Inflammatory macrophage (primary cell): ENCODE measurements at regions not wholly inside any gene's neighbourhood (a gene's known extent, or its start where the extent isn't known, plus 50 kb on each side); places are given as distances from the start of the nearest gene placed in this dataset.

Experiments
- DNase-seq, 2 donors: peaks; one replicate each; pipeline ENCODE4 v3.0.0-alpha.2; 2020 to 2022

DNA sequence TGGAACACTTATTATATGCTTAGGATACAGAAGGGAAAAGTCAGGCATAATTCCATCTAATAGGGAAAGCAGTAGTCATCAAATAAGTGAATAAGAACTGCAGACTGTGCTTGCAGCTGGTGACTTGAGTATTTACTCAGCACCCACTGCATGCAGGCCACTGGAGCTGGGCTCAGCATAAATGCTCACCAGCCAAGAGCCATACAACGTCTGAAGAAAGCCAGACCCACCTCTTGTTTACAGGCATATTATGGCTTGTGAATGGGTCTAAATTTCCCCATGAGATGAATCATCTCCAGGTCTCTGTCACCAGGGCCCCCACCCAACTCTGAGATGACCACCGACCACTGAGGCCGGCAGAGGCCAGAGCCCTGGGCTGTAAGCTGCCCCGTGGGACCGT is 123.8 kb upstream of the PKDCC start:
- no peak for DNase-seq

DNA sequence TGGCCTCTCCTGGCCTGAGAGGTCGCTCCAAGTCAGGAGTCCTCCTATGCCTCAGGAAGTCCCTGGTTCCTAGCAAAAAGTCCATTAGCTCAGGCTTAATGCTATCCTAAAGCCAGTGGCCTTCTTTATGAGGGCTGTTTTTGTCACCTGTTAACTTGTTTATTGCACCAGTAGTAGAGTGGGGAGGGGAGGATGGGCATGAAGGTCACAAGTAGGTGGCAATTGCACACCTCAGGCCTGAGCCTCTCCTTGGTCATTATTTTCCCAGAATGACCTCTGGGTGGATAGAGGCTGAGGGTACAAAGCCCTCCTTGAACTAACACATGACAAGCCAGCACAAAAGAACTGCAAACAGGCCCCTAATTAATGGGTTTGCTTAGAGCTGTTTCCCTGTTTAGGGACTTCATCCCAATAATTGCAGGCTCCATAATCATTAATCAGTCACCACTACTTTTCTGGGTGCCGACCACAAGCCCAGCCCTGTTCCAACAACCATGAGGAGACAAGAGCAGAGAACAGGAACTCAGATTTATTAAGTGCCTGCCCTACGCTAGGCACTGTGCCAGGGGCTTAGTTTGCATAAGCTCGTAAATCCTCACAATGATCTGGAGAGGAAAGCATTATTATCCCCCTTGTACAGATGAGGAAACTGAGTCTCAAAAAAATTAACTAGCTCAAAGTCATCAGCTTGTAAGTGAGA is 123.0 kb upstream of the PKDCC start:
- no peak for DNase-seq

DNA sequence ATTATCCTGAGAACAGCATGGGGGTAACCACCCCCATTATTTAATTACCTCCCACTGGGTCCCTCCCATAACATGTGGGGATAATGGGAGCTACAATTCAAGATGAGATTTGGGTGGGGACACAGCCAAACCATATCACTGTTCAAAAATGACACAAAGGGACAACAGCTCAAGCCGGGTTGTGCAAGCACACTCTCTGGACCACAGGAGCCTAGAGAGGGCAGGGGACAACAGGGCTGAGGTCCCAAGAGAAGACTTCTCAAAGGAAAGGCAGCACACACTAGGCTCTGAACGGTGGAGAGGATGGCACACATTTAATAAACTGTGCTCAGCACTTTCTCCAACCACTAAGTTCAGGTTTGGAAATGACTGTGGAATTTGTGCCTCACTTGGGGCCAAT is 122.1 kb upstream of the PKDCC start:
- no peak for DNase-seq

DNA sequence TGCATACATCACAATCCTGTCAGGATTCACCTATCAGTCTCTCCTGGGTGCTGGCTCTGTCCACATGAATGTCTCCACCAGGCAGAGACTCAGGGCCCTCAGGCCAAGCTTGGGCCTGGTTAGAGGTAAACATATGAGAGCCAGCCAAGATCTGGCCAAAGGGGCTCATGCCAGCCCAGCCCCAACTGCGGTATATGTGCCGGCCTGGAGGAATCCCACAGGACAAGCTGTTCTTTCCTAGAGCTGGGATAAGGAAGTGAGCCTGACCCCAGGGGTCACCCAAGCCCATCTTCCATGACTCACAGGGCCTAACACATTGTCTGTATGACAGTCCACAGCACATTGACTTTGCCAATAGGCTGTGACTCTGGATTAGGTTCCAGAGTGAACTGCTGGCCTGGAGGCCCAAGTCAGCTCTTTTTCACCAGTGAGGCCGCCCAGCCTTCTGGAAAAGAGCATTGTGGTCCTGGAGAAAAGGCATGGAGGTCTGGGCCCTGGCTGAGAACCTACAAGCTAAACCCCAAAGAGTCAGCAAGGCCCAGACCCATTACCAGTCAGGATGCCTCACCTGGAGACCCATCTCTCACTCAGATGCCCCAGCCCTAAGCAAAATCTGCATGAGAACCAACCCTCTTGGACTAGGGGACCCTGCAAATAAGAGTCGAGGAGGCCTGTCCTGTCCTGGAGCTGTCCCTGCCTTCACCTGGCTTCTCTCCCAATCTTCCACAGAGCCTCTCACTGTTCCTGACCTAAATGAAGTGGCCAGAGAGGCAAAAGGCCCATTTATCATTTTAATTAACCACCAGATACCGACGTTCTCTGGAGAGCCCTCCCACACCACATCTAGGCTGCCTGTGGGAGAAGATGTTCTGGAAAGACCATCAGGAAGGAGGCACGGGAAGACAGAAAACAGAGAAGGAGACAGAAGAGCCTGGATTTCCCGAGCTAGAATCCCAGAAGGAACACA is 120.9 kb upstream of the PKDCC start:
- DNase-seq = no peak

DNA sequence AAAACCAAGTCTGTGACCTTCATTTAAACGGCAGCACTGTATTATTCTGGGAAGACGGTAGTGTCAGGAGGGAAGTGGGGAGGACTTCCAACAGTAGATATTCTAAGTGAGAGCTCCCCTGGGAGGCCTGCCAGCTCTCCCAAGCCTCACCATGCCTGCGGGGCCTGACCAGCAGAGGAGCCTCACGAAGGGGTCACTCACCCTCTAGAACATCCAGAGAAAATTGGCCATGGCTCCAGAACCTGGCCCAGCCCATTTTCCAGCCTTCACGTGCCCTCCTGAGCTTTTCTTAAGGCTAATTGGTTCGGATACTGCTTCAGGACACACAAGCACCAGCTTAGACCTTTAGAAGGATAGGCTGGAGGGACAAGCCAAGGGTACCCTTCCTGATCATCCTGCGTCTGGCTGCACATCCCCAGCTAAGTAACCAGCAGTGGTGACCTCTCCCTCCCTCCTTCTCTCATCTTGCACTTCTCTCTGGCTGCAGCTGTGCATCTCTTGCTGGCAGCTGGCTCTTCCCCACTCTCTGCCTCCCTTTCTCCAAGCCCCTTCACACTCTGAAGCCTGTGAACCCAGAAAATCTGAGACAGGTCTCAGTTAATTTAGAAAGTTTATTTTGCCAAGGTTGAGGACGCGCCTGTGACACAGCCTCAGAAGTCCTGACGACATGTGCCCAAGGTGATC is 120.1 kb upstream of the PKDCC start:
- no peak for DNase-seq

DNA sequence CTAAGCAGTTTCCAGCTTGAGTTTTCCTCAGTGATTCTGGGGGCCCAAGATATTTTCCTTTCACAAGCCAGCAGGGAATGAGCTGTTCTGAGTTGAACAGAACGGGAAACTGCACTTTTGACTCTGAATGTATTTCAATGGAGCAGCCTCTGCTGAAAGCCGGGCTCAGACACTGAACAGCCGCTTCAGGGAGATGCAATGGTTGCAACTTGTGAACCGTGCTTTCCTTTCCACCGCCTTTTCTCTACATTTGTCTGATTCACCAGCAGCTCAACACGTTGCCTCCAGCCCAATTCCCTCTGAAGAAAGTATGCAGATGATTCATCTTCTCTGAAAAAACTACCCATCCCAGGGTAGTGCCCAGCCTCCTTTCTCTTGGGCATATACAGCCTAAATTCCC is 119.3 kb upstream of the PKDCC start:
- DNase-seq = no peak

DNA sequence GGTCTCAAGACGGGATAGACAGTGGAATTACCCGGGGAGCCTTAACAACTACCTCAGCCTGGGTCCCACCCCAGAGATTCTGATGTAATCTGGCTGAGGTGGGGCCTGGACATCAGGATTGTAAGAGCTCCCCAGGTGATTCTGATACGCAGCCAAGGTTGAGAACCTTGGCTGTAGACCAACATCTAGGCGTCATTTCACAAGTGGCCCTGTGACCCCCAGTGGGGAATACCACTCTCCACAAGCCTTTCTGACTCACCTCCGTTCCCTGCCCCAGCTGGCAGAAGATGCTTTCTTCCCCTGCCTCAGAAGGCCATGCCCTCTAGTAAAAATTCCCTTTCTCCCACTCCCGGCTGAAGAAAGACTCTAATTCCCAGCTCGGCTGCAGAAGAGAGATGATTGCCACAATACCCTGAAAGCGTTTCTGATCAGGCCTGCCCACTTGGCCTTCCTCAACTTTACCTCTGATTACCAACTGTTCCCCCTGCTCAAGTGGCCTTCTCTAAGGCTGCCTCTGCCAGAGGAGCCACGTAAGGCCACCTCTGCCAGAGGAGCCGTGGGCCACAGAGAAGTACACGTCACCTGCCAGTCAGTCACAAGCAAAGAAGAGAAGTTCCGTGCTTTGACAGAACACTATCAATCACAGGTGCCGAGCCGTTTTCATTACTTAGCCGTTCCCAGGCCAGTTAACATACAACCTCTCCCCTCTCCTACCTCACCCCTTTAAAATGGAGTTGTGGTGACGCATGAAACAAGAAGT is 116.8 kb upstream of the PKDCC start:
- no peak for DNase-seq

DNA sequence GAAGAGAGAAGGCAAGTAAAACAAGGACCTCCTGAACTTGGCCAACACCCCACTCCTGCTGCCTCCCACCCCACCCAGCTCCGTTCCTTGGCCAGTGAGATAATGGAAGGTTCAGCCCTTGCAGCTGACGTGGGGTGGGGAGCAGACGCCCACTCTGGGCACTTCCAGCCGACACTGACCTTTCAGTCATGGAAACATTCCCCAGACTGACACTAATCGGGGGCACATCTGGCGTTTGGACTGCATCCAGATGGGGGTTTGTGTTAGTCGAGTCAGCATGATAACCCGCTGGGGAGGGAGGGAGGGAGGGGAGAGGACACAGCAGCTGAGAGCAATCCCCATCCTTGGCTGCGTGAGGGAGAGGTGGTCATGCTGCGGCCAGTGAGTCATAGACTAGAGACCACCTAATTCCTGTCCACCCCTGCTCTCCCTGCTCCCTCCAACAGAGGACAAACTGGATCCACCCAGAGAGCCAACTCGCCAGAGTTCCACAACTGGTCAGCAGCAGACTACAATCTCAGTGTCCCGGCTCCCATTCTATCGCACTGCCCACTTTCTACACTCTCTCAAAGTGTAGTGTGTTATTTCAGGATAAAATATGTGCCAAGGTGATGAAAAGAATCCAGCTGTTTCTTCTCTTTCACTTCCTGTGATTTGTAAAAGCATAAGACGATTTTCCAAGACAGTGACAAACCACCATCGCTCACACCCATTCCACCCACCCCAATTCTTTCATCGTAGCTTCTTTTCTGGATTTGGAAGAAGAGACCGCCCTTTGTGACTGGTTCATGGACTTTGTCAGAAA is 115.4 kb upstream of the PKDCC start:
- DNase-seq = no peak

DNA sequence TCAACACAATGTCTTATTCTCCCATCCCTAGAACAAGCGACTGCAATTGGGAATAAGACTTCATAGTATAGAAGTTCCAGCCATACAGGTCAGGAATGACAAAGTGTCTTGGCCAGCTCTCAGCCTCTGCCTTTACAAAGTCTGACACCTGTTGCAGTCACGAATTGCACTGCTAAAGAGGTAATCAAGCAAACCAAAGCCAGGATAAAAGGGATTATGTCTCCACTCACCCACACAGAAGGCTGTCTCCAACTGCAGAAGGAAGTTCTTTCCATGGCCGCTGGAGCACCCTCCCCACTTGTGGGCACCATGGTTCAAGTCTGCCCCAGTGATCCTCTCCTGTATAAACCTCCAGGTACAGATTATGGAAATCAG is 114.8 kb upstream of the PKDCC start:
- DNase-seq = no peak

DNA sequence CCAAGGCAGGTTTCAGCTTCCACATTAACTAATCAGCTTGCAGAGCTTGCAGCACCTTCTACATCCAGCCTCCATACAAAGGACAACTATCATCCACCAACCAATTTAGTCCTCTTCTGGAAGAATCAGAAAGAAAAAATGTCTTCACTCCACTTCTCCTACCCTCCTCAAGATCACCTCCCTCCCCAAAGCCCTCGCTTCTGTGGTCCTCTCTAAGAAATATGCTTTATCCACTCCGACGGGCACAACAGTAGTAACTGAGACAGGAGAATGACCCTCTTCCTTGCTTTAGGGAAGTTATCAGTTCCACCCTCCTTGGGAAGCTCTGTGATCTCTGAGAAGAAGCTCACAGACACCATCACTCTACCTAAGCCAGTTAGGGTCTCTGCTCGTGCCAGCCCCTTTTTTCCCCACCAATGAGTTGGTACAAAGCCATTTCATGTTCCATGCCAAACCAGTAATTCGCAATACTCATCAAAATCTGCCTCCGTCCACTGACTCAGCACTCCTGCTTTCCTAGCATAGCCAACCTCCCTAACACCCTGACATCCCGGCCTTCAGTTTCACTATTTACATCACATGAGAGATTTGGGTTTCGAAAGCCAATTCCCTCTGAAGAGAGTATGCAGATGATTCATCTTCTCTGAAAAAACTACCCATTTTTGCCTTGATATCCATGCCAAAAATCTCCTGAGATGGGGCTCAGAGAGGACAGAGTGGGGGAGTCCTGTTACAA is 114.1 kb upstream of the PKDCC start:
- DNase-seq = peak; percentile 43 to 51

DNA sequence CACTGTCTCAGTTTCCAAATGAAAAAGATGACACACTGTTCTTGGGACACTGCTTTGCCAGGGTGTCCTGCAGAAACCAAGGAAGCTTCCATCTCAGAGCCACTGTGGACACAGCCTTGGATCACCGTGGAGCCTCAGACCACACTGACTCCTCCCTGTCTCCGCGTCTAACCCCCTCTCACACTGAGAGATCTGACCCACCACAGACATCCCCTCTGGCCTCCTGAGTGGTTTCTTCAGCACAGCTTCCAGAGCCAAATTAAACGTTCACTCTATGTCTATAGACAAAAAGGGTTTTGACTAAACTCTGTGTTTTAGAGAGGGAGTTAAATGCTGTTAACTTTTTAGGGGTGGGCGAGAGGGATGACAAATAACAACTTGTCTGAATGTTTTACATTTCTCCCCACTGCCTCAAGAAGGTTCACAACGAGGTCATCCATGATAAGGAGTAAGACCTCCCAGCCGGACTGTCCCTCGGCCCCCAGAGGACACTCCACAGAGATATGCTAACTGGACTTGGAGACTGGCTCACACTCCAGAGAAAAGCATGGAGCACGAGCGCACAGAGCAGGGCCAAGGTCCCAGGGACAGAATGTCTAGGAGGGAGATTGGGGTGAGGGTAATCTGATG is 113.4 kb upstream of the PKDCC start:
- DNase-seq = no peak

DNA sequence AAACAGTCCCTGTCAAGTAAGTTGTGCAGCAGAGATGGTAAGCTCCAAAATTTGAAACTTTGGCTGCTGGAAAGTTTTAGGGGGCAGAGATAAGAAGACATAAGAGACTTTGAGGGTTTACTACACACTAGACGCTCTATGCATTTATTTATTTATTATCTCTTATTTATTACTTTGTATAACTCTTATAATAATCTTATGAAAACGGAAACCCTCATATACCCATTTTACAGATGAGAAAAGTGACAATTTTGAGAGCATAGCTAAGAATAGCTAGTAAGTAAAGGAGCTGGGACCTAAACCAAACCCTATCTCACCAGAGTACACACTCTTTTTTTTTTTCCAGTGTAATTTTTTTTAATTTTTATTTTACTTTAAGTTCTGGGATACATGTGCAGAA is 112.8 kb upstream of the PKDCC start:
- DNase-seq = no peak

DNA sequence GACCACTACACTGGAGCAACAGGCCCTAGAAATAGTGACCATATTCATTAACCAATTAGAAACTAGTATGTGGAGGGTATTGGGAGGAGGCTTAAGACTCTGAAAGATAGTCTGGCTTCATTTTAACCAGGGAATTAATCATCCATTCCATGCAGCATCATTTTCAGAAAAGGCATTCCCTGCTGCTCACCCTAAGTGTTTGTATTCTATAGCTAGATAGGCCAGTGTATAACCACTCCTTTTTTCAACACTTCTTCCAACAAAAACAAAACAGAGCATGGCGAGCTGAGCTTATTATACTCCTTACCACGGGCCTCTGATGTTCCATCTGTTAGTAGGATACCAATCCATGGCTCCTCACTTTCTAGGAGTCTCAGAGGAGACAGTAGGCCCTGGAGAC is 112.0 kb upstream of the PKDCC start:
- no peak for DNase-seq

DNA sequence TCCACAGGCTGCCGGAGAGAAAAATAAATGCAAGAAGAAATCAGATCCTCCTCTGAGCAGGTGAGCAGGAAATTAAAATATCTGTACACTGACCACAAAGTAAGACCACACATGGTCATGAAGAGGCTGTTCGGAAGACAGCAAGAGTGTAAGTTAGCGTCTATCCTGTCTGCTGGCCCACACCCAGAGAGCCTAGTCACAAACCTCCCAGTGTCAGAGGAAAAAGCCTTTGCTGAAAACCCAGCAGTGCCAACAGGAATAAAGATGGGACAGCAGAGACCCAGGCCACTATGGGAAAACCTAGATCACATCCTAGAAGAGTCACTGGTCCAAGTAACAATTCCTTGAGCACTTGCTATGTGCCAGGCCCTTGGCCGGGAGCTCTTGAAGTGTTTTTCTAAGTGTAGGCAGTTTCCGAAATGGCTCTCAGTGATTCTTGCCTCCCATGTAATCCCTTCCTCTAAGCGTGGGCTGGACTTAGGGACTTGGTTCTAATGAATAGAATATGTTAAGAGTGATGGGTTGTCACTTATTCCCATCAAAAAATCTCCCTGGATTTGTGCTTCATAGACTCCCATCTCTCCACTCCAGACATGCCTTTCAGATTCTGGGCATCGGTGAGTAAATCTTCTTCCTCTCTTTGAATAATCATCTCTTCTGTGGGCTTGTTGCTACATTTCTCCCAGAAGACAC is 110.9 kb upstream of the PKDCC start:
- DNase-seq = no peak

DNA sequence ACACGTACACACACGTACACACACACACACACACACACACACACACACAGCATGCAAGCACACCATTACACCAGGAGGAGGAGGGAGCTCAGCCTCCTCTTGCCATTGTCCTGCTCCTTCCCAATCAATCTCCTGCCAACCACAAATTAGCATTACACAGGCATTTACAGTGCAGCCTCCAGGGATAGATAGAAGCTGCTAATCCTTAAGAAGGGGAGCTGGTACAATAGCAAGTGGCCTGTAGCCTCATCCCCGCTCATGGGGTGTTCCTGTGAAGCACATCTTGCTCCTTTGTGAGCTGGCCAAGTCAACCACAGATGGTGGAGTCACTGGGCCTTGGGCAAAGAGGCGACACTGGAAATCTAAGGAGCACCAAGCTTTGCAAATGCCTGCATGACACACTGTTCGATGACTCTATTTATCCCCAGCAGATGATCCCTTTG is 110.3 kb upstream of the PKDCC start:
- no peak for DNase-seq

DNA sequence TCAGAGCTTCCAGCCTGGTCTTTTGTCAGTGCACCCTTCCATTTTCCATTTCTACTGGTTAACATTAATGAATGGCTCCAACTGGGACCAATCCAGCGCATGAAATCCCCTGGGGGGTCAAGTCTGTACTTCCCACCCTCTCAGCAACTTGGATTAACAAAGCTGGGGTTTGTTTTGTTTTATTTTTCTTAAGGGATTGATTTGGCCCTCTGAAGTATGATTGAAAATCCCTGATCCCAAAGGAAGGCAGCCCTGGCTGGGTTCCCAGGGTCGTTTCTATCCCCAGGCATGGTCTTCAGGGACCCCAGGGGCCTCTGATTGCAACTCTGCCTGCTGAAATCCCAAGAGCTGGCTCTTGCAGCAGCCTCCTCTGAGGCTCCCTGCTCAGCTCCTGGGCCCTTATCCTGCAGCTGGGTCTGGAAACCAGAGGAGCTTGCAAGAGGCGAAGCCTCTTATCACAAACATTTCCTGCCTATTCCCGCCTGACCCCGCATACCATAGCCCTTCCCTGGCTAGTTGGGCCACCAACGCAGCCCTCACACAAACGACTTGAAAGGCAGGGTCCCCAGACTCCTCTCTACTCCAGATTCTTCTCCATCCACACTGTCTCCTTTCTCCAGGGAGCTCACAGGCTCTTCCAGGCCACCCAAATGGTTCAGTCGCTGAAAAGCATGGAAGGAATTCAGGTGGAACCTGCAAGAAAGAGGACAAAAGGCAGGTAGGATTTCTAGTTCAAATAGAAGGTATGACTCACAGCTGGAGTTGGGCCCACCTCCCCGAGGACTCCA is 109.7 kb upstream of the PKDCC start:
- no peak for DNase-seq

DNA sequence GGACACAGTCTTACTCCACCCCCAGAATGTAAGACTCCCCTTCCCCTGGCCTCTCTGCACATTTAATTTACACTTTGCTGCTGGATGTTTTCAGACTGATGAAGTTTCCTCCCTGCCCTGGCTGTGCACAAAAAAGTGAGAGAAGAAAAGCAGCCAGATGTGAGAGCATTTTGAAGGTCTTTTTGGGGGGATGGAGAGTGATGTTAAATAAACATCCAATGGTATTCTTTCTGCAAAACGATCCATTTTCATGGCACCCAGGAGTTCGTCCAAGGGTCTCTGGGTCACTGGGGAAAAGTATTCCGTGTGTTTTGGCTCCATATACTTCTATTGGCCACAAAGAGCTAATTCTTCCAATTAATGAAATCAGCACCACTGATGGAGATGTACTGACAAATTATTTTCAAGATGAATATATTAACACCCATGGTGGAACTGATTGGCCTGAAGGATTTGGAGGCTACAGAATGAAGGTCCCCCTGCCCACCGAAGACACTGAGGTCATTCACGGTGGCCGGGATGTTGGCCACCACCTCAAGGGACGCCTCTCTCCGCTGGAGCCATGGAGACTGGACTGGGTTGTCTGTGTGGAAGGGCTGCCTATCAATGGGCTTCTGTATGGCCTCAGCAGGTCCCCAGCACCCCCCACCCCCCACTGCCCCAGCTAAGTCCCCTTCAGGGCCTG is 107.6 kb upstream of the PKDCC start:
- no peak for DNase-seq

DNA sequence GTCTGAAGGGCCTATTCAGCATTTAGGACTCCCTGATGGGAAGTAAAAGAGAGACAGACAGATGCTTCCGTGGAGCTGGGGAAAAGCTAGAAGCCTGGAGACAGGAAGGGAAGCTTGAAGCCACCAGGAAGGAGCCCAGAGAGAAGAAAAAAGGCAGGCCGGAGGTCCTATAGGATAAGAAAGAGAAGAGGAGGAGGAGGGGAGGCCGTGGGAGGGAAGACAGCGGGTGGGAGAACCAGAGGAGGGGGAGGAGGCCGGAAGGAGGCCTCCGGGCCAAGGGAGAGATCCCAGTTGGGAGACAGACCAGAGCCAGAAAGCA is 107.1 kb upstream of the PKDCC start:
- DNase-seq = no peak

DNA sequence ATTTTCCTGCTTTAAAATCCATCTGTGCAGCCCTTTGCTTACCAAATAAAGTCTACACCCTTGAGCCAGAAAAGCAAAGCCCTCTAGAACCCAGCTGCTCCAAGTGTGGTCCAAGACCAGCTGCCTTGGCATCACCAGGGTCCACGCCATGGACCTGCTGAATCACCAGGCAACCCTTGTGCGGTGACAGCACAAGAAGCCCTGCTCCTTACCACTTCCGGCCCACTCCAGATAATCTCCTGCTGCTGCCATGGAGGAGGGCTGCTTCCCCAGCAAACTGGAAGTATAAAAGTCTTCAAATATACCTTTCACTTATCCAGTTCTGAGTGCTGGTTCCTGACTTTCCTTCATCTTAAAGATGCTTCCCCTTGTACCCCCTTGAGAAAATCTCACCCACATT is 106.0 kb upstream of the PKDCC start:
- DNase-seq = no peak
